ENCODE measurements at regions not wholly inside any gene's neighbourhood (a gene's known extent, or its start where the extent isn't known, plus 50 kb on each side); places are given as distances from the start of the nearest gene placed in this dataset.

DNA sequence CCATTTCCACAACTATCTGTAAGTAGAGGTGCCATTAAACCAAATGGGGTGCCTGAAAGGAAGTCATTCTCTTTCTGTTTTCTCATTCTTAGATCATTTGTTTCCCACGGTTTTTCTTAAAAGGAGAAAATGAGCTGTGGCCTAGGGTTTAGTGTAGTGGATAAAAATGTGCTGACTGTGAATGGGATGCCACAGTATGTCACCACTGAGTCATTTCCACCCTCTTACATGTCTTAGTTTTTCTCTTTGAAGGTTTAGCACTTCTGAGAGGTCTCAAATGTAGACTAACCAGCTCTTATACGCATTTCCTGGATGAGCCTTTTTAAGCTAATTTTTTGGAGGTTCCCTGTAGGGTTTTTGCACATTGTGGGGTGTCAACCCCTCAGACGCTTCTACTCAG is 244.5 kb upstream of the SPANXN1 start:
- peak; percentile 1 for DNase-seq (ENCODE audit: low spot score)

DNA sequence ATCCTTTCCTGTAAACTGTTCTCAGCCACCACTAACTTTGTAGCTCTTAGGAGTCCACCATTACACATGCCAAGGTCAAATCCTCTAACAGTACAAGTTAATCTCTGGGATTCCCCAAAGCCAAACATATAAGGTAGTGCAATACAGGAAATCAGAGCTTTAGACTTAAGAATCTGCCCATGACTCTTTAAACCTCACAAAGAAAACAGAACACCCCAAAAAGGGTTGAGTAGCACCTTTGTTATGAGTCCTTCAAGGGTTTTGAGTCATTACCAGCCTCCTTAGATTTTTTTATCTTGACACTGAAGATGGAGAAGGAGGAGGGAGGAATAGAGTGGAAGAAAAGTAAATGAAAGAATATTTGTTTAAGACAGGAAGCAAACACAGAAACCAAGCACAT is 243.9 kb upstream of the SPANXN1 start:
- no peak for DNase-seq (ENCODE audit: low spot score)

DNA sequence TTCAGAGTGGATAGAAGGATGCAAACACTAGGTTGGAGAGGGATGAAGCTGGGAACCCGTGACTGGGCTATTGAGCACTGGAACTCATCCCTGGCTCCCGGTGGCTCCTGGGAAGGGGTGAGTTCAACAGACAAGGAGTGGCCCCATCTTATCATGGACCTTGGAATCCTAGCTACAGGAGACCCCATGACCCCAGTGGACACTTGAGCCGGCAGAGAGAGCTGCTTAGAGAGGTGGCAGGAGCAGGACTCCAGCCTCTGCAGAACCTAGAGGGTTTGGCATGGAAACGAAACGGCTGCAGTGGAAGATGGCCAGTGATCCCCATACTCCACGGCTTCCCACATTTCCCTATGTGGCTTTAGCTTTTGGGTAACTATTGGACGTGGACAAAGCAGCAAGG is 205.8 kb upstream of the SPANXN1 start:
- no peak for DNase-seq (ENCODE audit: low spot score)

DNA sequence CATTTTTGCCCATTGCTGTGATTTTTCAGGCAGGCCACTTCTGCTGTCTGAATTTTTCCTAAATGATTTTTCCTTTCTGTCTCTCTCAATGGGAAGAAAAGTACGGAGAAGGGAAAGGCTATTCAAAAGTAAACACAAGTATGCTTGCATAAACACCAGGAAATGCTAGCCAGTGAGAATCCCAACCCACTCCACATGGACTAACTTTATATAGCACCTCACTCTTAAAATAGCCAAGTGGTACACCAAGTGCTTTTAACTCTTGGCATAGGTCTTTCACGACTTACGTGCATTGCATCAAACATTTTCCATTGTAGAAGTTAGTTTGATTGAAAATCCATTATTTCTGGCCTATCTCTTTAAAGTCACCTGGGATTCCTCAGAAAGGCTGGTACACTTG is 178.9 kb upstream of the SPANXN1 start:
- no peak for DNase-seq (ENCODE audit: low spot score)

DNA sequence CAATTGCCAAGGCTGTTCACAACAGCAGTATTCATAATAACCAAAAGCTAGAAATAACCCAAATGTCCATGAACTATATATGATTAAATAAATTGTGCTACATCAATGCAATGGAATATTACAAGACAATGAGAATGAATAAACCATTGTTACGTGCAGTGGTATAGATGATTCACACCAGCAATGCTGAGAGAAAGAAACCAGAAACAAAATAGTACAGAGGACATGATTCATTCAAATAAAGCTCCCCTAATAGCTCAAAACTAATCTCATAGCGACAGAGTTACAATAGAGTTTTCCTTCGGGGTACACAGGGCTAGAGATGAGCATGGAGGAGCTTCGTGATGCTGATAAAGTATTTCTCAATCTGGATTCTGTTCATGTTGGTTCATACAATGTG is 148.1 kb upstream of the SPANXN1 start:
- DNase-seq (ENCODE audit: low spot score), result no peak
